ENCODE measurements at regions not wholly inside any gene's neighbourhood (a gene's known extent, or its start where the extent isn't known, plus 50 kb on each side); places are given as distances from the start of the nearest gene placed in this dataset.

GRCh38 chr6:154930451-154930851 lies 64.7 kb upstream of the TIAM2 start:
- Histone ChIP-seq H3K9ac (ENCODE audit: insufficient read depth, low read length) (no peak overlapping the region), H3K4me3 (replicated peaks in 1 of 4; ENCODE audit: control extremely low read depth in 1 of 4, insufficient read depth in 1 of 4, low read depth in 3 of 4, low read length in 4 of 4) (no peak overlapping the region), H3K9me3 (ENCODE audit: control insufficient read depth, insufficient read depth, low read depth, low read length) (no peaks in the 10 kb centered on the region), H2AFZ (ENCODE audit: low read length) (no peak overlapping the region), H3K27ac (ENCODE audit: insufficient read depth, low read length) (no peak overlapping the region), H3K4me1 (ENCODE audit: control insufficient read depth, extremely low read depth, insufficient read depth, low read length) (peaks cover 6% of the 10 kb centered on the region), H3K27me3 (ENCODE audit: control insufficient read depth, insufficient read depth, low read length) (no peaks in the 10 kb centered on the region), H4K20me1 (ENCODE audit: control insufficient read depth, extremely low read depth, insufficient read depth, low read length) (no peaks in the 10 kb centered on the region), H3K36me3 (ENCODE audit: control insufficient read depth, insufficient read depth, low read length) (no peaks in the 10 kb centered on the region), H3K4me2 (ENCODE audit: extremely low read depth, insufficient read depth, low read length) (no peak overlapping the region), H3K79me2 (ENCODE audit: control insufficient read depth, insufficient read depth, low read length) (no peaks in the 10 kb centered on the region)
- TF ChIP-seq CTCF (conservative IDR thresholded peaks at IDR 0.05 in 1 of 2, IDR thresholded peaks at IDR 0.05 in 1 of 2; ENCODE audit: low read depth in 1 of 2, low read length in 2 of 2) (no peak), EZH2 (IDR thresholded peaks at IDR 0.05; ENCODE audit: low read length, missing control alignments) (no peak)
- no peak for DNase-seq (ENCODE audit: low read depth in 2 of 2)

- Histone ChIP-seq H3K36me3 (ENCODE audit: control insufficient read depth, insufficient read depth, low read length) (no peaks in the 10 kb centered on the region), H3K27me3 (ENCODE audit: control insufficient read depth, insufficient read depth, low read length) (no peaks in the 10 kb centered on the region), H4K20me1 (ENCODE audit: control insufficient read depth, extremely low read depth, insufficient read depth, low read length) (no peaks in the 10 kb centered on the region), H3K9ac (ENCODE audit: insufficient read depth, low read length) (no peak overlapping the region), H3K4me1 (ENCODE audit: control insufficient read depth, extremely low read depth, insufficient read depth, low read length) (peaks cover 6% of the 10 kb centered on the region), H3K27ac (ENCODE audit: insufficient read depth, low read length) (no peak overlapping the region), H3K79me2 (ENCODE audit: control insufficient read depth, insufficient read depth, low read length) (no peaks in the 10 kb centered on the region), H3K4me3 (replicated peaks in 1 of 4; ENCODE audit: control extremely low read depth in 1 of 4, insufficient read depth in 1 of 4, low read depth in 3 of 4, low read length in 4 of 4) (no peak overlapping the region), H2AFZ (ENCODE audit: low read length) (no peak overlapping the region), H3K4me2 (ENCODE audit: extremely low read depth, insufficient read depth, low read length) (peak overlapping the region; percentile 57), H3K9me3 (ENCODE audit: control insufficient read depth, insufficient read depth, low read depth, low read length) (no peaks in the 10 kb centered on the region)
- TF ChIP-seq EZH2 (IDR thresholded peaks at IDR 0.05; ENCODE audit: low read length, missing control alignments), result no peak
- TF ChIP-seq CTCF (conservative IDR thresholded peaks at IDR 0.05 in 1 of 2, IDR thresholded peaks at IDR 0.05 in 1 of 2; ENCODE audit: low read depth in 1 of 2, low read length in 2 of 2), result no peak
- peak; percentile 53 to 59 for DNase-seq (ENCODE audit: low read depth in 2 of 2)
These were observed 63.2 kb upstream of the TIAM2 start for GRCh38 chr6:154931711-154932424.

- H3K4me3 ChIP-seq (replicated peaks in 1 of 4; ENCODE audit: control extremely low read depth in 1 of 4, insufficient read depth in 1 of 4, low read depth in 3 of 4, low read length in 4 of 4), result no peak overlapping the region
- DNase-seq (ENCODE audit: low read depth in 2 of 2), result peak; percentile 42 to 89
These were observed 62.5 kb upstream of the TIAM2 start for GRCh38 chr6:154932515-154933027.

More at GRCh38 chr6:154932515-154933027, 62.5 kb upstream of the TIAM2 start:
- TF ChIP-seq EZH2 (IDR thresholded peaks at IDR 0.05; ENCODE audit: low read length, missing control alignments) (no peak), CTCF (conservative IDR thresholded peaks at IDR 0.05 in 1 of 2, IDR thresholded peaks at IDR 0.05 in 1 of 2; ENCODE audit: low read depth in 1 of 2, low read length in 2 of 2) (no peak)
- no peaks in the 10 kb centered on the region for H4K20me1 ChIP-seq (ENCODE audit: control insufficient read depth, extremely low read depth, insufficient read depth, low read length)
- no peak overlapping the region for H2AFZ ChIP-seq (ENCODE audit: low read length)
- H3K9ac ChIP-seq (ENCODE audit: insufficient read depth, low read length), result no peak overlapping the region
- no peaks in the 10 kb centered on the region for H3K9me3 ChIP-seq (ENCODE audit: control insufficient read depth, insufficient read depth, low read depth, low read length)
- peaks cover 6% of the 10 kb centered on the region for H3K4me1 ChIP-seq (ENCODE audit: control insufficient read depth, extremely low read depth, insufficient read depth, low read length)
- H3K4me2 ChIP-seq (ENCODE audit: extremely low read depth, insufficient read depth, low read length), result peak overlapping the region; percentile 57
- H3K36me3 ChIP-seq (ENCODE audit: control insufficient read depth, insufficient read depth, low read length), result no peaks in the 10 kb centered on the region
- no peak overlapping the region for H3K27ac ChIP-seq (ENCODE audit: insufficient read depth, low read length)
- H3K79me2 ChIP-seq (ENCODE audit: control insufficient read depth, insufficient read depth, low read length), result no peaks in the 10 kb centered on the region
- no peaks in the 10 kb centered on the region for H3K27me3 ChIP-seq (ENCODE audit: control insufficient read depth, insufficient read depth, low read length)

Measured in fibroblast of lung (primary cell).